ENCODE measurements at regions not wholly inside any gene's neighbourhood (a gene's known extent, or its start where the extent isn't known, plus 50 kb on each side); places are given as distances from the start of the nearest gene placed in this dataset.

DNA sequence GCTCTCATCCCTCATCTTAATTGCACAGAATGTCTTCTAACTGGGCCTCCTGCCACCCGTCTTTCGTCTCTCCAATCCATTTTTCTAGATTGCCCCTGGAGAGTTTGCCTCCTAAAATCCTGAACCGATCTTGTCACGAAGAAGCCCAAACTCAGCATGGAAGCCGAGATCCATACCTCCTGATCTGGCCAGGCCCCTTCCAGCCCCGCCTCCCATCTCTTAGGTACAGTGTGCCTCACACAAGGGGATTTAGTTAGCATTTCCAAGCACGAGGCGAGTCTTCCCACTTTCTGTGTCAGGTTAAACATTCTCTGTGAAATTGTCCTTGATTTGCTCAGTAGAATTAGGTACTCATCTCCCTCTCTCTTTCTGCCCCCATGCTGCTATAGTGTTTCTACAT lies 80.0 kb upstream of the TENM3 start:
- DNase-seq, result no peak

DNA sequence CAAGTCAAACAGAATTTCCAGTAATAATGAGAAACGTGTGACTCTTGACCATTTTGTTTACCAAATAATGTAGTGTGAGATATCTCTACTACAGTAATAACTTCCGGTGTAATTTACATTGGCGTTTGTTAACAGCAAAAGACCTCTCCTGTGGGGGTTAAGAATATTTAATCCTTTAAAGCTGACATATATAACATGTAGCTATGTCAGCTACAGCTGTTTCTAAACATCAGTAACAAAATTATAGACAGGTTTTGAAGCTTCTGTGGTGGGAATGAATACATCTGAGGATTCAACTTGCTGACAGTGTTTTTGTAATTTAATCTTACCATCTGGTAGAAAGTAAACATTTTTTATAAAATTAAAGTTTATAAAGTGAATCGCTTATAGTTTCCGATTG lies 73.6 kb upstream of the TENM3 start:
- no peak for DNase-seq

- DNase-seq, result no peak
Measured at GRCh38 chr4:182169987-182170386, 73.2 kb upstream of the TENM3 start.

DNA sequence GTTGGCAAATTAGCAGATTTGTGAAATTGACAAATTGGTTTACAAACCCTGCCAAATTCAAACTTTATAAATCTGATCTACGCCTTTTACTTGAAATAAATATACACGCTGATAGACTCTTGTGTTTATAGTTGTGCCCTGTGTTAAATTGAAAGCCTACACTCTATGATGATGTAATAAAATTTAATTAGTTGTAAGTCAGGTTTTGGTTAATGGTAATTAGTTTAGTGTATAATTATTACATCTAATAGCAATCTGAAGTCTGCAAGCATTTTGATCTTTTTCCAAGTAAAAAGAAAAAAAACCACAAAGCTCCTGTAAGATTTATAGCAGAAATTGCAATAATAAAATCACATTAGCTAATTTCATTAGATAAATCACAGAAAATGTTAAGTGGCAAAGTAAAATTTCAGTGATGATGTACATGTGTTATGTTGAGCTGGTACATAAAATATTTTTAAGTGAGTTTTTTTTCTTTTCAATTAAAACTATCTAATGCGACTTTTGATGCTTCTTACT lies 72.7 kb upstream of the TENM3 start:
- DNase-seq, result no peak

DNA sequence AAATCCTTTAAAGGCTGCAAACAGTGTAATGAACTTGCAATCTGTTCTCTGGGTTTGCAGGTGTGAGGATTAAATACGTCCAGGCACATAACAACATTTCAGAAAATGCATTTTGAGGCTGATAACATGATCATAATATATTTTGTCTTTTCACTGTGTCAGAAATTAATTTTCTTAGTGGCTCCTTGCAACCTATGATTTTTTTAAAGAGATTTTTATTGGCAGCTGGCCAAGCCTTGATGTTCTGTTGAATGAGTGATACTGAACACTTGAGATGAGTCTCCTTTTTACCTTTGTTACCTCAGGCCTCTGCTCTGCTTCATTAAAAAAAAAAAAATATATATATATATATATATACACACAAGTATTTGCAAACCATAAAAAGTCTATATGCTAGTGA lies 68.2 kb upstream of the TENM3 start:
- no peak for DNase-seq

GRCh38 chr4:182175788-182176519 lies 67.2 kb upstream of the TENM3 start:
- no peak for DNase-seq

- DNase-seq, result no peak
Measured at GRCh38 chr4:182177166-182177565, 66.0 kb upstream of the TENM3 start.

GRCh38 chr4:182179105-182179504 lies 64.1 kb upstream of the TENM3 start:
- no peak for DNase-seq

DNA sequence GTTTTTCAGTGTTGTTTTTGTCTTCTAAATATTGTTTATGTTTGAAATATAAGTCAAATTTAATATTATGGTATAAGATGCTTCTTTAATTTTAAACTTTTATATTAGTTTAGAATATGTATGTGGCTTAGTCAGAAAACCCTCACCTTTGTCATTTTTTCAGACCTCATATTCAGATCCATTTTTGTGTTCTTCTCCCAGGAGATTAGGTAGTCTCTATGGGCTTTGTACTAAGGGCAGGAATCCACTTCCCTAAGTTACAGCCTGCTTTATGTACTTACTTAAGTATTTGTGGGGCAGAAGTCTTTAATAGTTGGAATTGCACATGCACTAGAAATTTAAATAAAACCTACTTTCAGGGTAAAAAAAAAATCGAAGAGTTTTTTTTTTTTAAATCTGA lies 63.5 kb upstream of the TENM3 start:
- DNase-seq, result no peak

GRCh38 chr4:182185491-182185890 lies 57.7 kb upstream of the TENM3 start:
- DNase-seq, result no peak

DNA sequence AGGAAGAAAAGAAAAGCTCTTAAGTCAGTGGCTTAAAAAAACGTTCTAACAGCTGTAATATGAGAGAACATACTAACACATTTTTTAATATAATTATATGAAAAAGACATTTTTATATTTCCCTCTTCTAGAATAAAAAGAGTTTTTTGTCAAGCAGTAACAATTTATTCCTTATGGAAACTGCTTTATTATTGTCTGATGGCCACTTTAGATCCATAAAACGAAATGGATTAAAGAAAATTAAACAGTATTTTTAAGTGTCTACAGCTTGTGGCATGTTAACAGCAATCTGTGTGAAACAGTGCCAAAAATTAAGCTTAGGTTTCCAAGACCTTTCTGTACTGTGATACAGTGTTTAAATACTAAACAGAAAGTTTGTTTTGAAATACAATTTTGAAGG lies 55.5 kb upstream of the TENM3 start:
- no peak for DNase-seq

DNA sequence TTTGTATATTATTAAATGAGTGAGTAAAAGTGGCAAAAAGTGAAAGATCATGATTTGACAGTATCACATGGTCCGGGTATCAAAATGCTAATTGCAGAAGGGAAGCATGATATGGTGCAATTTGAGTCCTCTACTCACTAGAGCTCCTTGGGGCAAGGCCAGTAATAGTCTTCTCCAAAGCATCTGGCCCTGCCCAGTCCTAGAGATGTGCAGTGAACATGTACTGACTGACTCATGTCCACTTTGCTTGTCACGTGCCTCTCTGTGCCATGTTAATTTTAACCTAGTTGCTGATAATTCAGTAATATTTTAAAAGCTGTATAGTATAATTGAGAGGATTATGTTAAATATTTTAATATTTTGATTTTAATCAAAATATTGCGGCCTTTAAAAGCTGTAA lies 54.6 kb upstream of the TENM3 start:
- no peak for DNase-seq

GRCh38 chr4:182189103-182189878 lies 53.9 kb upstream of the TENM3 start:
- no peak for DNase-seq

- no peak for DNase-seq
Measured at GRCh38 chr4:182190306-182190705, 52.9 kb upstream of the TENM3 start.

DNA sequence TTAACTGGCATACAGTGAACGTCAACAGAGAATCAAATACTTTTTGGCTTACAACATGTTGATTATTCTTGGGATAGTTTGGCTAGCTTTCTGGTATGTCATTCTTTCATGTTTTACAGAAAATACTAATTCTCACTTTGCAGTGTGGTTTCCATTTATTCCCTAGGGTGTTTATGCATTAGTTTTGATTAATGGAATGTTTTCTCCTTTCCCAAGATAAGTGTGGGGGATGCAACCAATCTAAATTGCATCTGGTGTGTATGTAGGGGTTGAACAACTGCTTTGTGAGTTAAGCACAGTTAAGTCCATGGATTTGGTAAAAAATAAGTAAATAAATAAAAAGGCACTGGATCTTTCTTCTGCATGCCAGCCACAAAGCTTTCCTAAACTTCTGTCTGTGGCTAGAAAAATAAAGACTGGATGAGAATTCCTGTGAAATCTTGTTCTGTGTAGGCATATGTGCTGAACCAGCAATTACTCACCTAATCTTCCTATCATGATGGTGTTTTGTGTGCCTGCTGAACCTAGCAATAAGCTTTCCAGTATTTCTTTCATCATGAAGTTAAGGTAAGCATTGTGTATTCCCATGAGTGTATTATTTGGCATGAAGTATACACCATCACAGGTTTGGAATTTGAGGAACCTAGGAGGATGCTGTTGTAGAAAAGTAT lies 50.6 kb upstream of the TENM3 start:
- DNase-seq, result no peak

DNA sequence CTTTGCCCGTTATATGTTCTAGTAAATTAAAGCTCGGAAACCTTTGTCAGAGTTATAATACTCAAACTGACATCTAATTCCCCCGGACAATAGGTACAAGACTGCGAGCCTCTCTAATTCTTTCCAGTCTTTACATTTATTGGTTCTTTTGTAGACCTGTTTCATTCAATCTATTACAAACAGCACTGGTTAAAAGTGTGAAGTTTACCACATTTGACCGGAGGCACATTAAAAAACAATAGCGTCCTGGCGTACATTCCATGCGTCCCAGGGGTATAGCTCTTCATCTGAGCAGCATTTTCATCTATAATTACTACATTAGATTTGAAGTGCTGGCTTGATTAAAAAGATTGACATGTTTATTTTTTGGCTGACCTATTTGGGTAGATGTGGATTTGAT lies 49.9 kb upstream of the TENM3 start:
- DNase-seq, result no peak
